Keratinocyte (primary cell): ENCODE measurements at regions not wholly inside any gene's neighbourhood (a gene's known extent, or its start where the extent isn't known, plus 50 kb on each side); places are given as distances from the start of the nearest gene placed in this dataset.

Experiments used
- DNase-seq: peaks from one replicate; pipeline ENCODE4 v3.0.0-alpha.2; 2011; ENCODE audit warnings: low read depth, missing footprints, low spot score
- FAIRE-seq: peaks from 2 replicates; lab custom pipeline; 2011; peaks lifted over from hg19 to GRCh38; lab: Jason Lieb, UNC
- H2AFZ ChIP-seq: 2 replicates; pipeline ENCODE4 v1.6.0; 2012; ENCODE audit warnings: low read length, control low read depth, inconsistent platforms; ENCODE audit not compliant: control insufficient read depth
- H3K27ac ChIP-seq: 2 replicates; pipeline ENCODE4 v1.5.1; 2011; ENCODE audit warnings: low read length; ENCODE audit not compliant: control insufficient read depth, insufficient read depth
- H3K27me3 ChIP-seq: 3 replicates; pipeline ENCODE4 v1.6.0; 2011; ENCODE audit warnings: low read length; ENCODE audit not compliant: control insufficient read depth, insufficient read depth; ENCODE audit errors: extremely low read depth
- H3K36me3 ChIP-seq, 2 experiments: 2 replicates in 1 of 2; 3 replicates in 1 of 2; pipeline ENCODE4 v1.5.1; 2011; ENCODE audit warnings: low read length in 2 of 2, mild to moderate bottlenecking in 1 of 2; ENCODE audit not compliant: control insufficient read depth in 2 of 2, insufficient read depth in 2 of 2; ENCODE audit errors: extremely low read depth in 1 of 2
- H3K4me1 ChIP-seq: 3 replicates; pipeline ENCODE4 v1.5.1; 2011; ENCODE audit warnings: low read length; ENCODE audit not compliant: control insufficient read depth, insufficient read depth; ENCODE audit errors: extremely low read depth
- H3K4me2 ChIP-seq: 3 replicates; pipeline ENCODE4 v1.6.0; 2011; ENCODE audit warnings: low read depth, low read length; ENCODE audit not compliant: control insufficient read depth, insufficient read depth; ENCODE audit errors: extremely low read depth
- H3K4me3 ChIP-seq, 3 experiments: fragments of 200-600 bp in 1 of 3; sonication (generic) in 1 of 3; 2 replicates in 2 of 3; 3 replicates in 1 of 3; pipeline ENCODE4 v1.5.1; 2011 to 2016; ENCODE audit warnings: low read length in 3 of 3, mild to moderate bottlenecking in 3 of 3, control low read depth in 2 of 3, inconsistent platforms in 1 of 3, low read depth in 1 of 3, mixed read lengths in 1 of 3, mixed run types in 1 of 3, moderate library complexity in 1 of 3; ENCODE audit not compliant: control insufficient read depth in 2 of 3, insufficient read depth in 2 of 3; ENCODE audit errors: extremely low read depth in 1 of 3
- H3K79me2 ChIP-seq: 2 replicates; pipeline ENCODE4 v1.6.0; 2012; ENCODE audit warnings: low read length; ENCODE audit not compliant: control insufficient read depth, insufficient read depth
- H3K9ac ChIP-seq: 3 replicates; pipeline ENCODE4 v1.6.0; 2011; ENCODE audit warnings: low read length; ENCODE audit not compliant: control insufficient read depth, insufficient read depth; ENCODE audit errors: extremely low read depth
- H3K9me1 ChIP-seq: 3 replicates; pipeline ENCODE4 v1.6.0; 2011; ENCODE audit warnings: low read length; ENCODE audit not compliant: control insufficient read depth, insufficient read depth; ENCODE audit errors: extremely low read depth
- H3K9me3 ChIP-seq: 2 replicates; pipeline ENCODE4 v1.5.1; 2012; ENCODE audit warnings: low read depth, low read length; ENCODE audit not compliant: control insufficient read depth
- H4K20me1 ChIP-seq: 3 replicates; pipeline ENCODE4 v1.6.0; 2011; ENCODE audit warnings: low read length; ENCODE audit not compliant: control insufficient read depth, insufficient read depth; ENCODE audit errors: extremely low read depth
- EZH2 ChIP-seq: IDR thresholded peaks from one replicate; pipeline ENCODE4 v1.6.1; 2012; ENCODE audit warnings: inconsistent platforms, mild to moderate bottlenecking, low read length, moderate library complexity
- dilution Hi-C: fragments of 300-500 bp; cut with MboI; formaldehyde crosslinking; loops from one replicate; pipeline ENCODE4 v1.7.0; 2020; ENCODE audit warnings: low sequenced_read_pairs; ENCODE audit not compliant: extremely low pct_ligation_motif_present
- TF ChIP-seq, protein P1 (sequence below), 3 experiments: IDR thresholded peaks in 1 of 3; conservative IDR thresholded peaks in 1 of 3; optimal IDR thresholded peaks in 1 of 3; 2 replicates in 2 of 3; 3 replicates in 1 of 3; pipeline versions ENCODE3 to v1.5.1; 2011; ENCODE audit warnings: low read length in 3 of 3, mild to moderate bottlenecking in 3 of 3, moderate library complexity in 2 of 3, control low read depth in 1 of 3, inconsistent platforms in 1 of 3; ENCODE audit not compliant: insufficient read depth in 2 of 3; ENCODE audit errors: extremely low read depth in 1 of 3

DNA sequence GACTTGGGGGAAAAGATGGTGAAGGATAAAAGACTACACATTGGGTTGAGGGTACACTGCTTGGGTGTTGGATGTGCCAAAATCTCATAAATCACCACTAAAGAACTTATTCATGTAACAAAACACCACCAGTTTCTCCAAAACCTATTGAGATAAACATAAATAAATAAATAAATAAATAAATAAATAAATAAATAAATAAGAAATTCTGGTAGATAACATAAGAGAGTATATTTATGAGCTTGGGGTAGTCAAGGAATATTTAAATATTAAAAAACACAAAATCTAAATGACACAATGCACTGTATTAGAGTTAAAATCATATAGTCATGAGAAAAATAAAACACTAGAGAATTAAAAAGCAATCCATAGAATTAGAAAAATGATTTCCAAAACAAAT lies 333.5 kb upstream of the NRG3 start:
- FAIRE-seq = no peak
- Histone ChIP-seq H3K79me2 (no peaks in the 10 kb centered on the region), H3K4me3 (no peak overlapping the region), H3K36me3 (no peaks in the 10 kb centered on the region), H3K9ac (no peak overlapping the region), H3K4me1 (no peaks in the 10 kb centered on the region), H3K4me2 (no peak overlapping the region), H3K27ac (no peak overlapping the region), H2AFZ (no peak overlapping the region), H3K9me3 (no peaks in the 10 kb centered on the region), H3K27me3 (no peaks in the 10 kb centered on the region), H4K20me1 (no peaks in the 10 kb centered on the region), H3K9me1 (no peaks in the 10 kb centered on the region)
- TF ChIP-seq EZH2 = no peak
- TF ChIP-seq, protein P1, sequence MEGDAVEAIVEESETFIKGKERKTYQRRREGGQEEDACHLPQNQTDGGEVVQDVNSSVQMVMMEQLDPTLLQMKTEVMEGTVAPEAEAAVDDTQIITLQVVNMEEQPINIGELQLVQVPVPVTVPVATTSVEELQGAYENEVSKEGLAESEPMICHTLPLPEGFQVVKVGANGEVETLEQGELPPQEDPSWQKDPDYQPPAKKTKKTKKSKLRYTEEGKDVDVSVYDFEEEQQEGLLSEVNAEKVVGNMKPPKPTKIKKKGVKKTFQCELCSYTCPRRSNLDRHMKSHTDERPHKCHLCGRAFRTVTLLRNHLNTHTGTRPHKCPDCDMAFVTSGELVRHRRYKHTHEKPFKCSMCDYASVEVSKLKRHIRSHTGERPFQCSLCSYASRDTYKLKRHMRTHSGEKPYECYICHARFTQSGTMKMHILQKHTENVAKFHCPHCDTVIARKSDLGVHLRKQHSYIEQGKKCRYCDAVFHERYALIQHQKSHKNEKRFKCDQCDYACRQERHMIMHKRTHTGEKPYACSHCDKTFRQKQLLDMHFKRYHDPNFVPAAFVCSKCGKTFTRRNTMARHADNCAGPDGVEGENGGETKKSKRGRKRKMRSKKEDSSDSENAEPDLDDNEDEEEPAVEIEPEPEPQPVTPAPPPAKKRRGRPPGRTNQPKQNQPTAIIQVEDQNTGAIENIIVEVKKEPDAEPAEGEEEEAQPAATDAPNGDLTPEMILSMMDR (optimal IDR thresholded peaks at IDR 0.05 in 1 of 3, IDR thresholded peaks at IDR 0.05 in 1 of 3, conservative IDR thresholded peaks at IDR 0.05 in 1 of 3; ENCODE audit: extremely low read depth in 1 of 3, insufficient read depth in 2 of 3, low read length in 3 of 3) = no peak
- dilution Hi-C loops = no loop called here
- no peak for DNase-seq

DNA sequence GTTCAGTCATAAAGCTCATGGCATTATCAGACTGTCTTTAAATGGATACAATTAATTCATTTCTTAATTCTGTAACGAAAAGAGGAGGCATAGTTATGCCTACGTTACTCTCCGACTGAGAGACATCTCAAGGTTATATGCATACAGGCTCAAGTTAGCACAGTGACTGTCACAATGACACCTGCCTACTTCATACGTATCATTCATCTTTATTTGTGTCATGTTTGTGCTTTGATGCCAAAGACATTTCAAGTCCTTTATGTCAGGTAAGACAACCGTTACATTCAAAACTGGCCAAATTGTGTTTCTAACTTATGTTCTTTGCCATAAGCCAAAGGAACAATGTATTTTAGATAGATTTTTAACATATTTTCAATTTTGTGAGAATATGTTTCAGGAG lies 328.8 kb upstream of the NRG3 start:
- H3K9ac ChIP-seq = no peak overlapping the region
- H3K27me3 ChIP-seq = no peaks in the 10 kb centered on the region
- no peak for DNase-seq
- no peak for FAIRE-seq
- H3K4me1 ChIP-seq = no peaks in the 10 kb centered on the region
- dilution Hi-C loops = no loop called here
- no peaks in the 10 kb centered on the region for H3K79me2 ChIP-seq
- no peak overlapping the region for H2AFZ ChIP-seq
- no peak overlapping the region for H3K27ac ChIP-seq
- H3K4me3 ChIP-seq = no peak overlapping the region
- no peak for TF ChIP-seq EZH2
- TF ChIP-seq, protein P1 (optimal IDR thresholded peaks at IDR 0.05 in 1 of 3, IDR thresholded peaks at IDR 0.05 in 1 of 3, conservative IDR thresholded peaks at IDR 0.05 in 1 of 3; ENCODE audit: extremely low read depth in 1 of 3, insufficient read depth in 2 of 3, low read length in 3 of 3) = no peak
- no peaks in the 10 kb centered on the region for H3K9me1 ChIP-seq
- no peaks in the 10 kb centered on the region for H4K20me1 ChIP-seq
- H3K9me3 ChIP-seq = peaks cover 5% of the 10 kb centered on the region
- H3K36me3 ChIP-seq = no peaks in the 10 kb centered on the region
- H3K4me2 ChIP-seq = no peak overlapping the region
